Astrocyte (in vitro differentiated cells and primary cell): ENCODE measurements at regions not wholly inside any gene's neighbourhood (a gene's known extent, or its start where the extent isn't known, plus 50 kb on each side); places are given as distances from the start of the nearest gene placed in this dataset.

Source experiments
- EZH2 ChIP-seq: IDR thresholded peaks from 2 replicates; pipeline ENCODE4 v1.6.1; 2012; ENCODE audit warnings: mild to moderate bottlenecking, low read length, inconsistent platforms; ENCODE audit not compliant: insufficient read depth
- TF ChIP-seq, protein P1 (sequence below): IDR thresholded peaks from 2 replicates; pipeline ENCODE4 v1.5.1; 2011; ENCODE audit warnings: low read depth, mild to moderate bottlenecking, inconsistent platforms, low read length, moderate library complexity; ENCODE audit not compliant: insufficient read depth

DNA sequence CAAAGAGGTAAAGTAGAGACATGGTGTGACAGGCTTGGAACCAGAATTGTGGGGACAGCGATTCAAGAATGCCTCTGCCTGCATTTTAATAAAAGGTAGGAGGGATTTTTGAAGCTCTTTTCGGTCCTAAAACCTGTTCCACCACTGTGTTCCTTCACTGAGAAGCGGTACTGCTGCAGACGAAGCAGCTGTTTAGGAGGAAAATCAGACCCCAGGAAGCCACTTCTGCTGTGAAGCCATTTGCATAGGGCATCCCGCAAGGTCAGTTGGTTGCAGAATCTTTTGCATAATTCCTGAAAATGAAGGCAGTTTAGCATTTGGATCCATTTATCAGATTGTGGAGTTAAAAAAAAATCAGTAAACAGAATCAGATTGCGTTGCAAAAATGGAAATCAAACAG, 183.3 kb upstream of the PRKCQ start:
- TF ChIP-seq, protein P1, sequence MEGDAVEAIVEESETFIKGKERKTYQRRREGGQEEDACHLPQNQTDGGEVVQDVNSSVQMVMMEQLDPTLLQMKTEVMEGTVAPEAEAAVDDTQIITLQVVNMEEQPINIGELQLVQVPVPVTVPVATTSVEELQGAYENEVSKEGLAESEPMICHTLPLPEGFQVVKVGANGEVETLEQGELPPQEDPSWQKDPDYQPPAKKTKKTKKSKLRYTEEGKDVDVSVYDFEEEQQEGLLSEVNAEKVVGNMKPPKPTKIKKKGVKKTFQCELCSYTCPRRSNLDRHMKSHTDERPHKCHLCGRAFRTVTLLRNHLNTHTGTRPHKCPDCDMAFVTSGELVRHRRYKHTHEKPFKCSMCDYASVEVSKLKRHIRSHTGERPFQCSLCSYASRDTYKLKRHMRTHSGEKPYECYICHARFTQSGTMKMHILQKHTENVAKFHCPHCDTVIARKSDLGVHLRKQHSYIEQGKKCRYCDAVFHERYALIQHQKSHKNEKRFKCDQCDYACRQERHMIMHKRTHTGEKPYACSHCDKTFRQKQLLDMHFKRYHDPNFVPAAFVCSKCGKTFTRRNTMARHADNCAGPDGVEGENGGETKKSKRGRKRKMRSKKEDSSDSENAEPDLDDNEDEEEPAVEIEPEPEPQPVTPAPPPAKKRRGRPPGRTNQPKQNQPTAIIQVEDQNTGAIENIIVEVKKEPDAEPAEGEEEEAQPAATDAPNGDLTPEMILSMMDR = no peak
- no peak for TF ChIP-seq EZH2
